GM12875 (cell line): ENCODE measurements at regions not wholly inside any gene's neighbourhood (a gene's known extent, or its start where the extent isn't known, plus 50 kb on each side); places are given as distances from the start of the nearest gene placed in this dataset.

Experiments used
- H3K4me3 ChIP-seq: one replicate; pipeline ENCODE4 v1.5.1; 2011; ENCODE audit warnings: low read depth, low read length, control low read depth
- CTCF ChIP-seq: IDR thresholded peaks from 2 replicates; pipeline ENCODE4 v1.5.1; 2011; ENCODE audit warnings: low read depth, mild to moderate bottlenecking, control low read depth, inconsistent platforms, low read length, moderate library complexity, borderline replicate concordance; ENCODE audit not compliant: insufficient read depth

DNA sequence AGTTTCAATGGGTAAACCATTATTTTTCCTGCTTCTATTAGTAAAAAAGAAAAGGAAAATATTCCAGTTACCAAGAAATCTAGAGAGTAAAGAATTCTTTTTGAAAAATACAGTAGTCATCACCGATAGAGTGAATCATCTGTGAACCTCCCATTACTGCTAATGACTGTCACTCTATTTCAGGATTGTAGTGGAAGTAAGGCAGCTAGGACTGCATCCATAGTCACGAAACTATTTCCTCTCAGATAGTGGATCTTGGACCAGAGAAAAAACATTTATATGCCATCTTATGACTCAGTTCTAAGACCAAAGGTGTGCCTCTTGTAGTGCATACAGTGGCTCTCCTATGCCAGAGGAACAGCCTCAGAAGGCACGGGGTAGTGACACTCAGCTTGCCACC is 173.9 kb upstream of the PLEKHA5 start:
- no peak overlapping the region for H3K4me3 ChIP-seq
- TF ChIP-seq CTCF = no peak

GRCh38 chr12:18965203-18965602 is 164.3 kb upstream of the PLEKHA5 start:
- no peak for TF ChIP-seq CTCF
- no peak overlapping the region for H3K4me3 ChIP-seq

DNA sequence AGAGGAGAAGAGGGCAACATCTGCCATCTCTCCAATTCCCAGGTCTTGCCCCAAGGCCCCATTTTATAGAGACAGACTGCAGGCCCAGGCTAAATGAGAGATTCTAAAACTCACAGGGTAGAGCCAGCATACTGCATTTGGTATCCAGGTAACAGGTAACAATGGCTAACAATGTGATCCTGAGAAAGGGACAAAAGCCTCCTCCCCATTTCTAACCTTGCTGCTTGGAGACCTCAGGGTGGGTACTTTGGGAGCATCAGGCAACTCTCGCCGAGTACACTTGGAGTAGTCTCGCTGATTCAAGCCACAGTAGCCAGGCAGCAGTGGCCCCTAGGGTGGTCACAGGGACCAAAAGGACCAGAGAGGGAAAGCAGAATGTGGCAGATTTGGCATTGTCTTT is 162.6 kb upstream of the PLEKHA5 start:
- H3K4me3 ChIP-seq = no peak overlapping the region
- TF ChIP-seq CTCF = no peak

- TF ChIP-seq CTCF = no peak
Measured at GRCh38 chr12:18967814-18968213, 161.7 kb upstream of the PLEKHA5 start.

GRCh38 chr12:18969512-18969911 is 160.0 kb upstream of the PLEKHA5 start:
- H3K4me3 ChIP-seq = no peak overlapping the region
- TF ChIP-seq CTCF = no peak

More at GRCh38 chr12:18967814-18968213, 161.7 kb upstream of the PLEKHA5 start:
- H3K4me3 ChIP-seq = no peak overlapping the region

- H3K4me3 ChIP-seq = no peak overlapping the region
- no peak for TF ChIP-seq CTCF
Measured at GRCh38 chr12:18970603-18971002, 158.9 kb upstream of the PLEKHA5 start.

GRCh38 chr12:18971932-18972331 is 157.6 kb upstream of the PLEKHA5 start:
- TF ChIP-seq CTCF = no peak
- no peak overlapping the region for H3K4me3 ChIP-seq
